ENCODE measurements at regions not wholly inside any gene's neighbourhood (a gene's known extent, or its start where the extent isn't known, plus 50 kb on each side); places are given as distances from the start of the nearest gene placed in this dataset.

DNA sequence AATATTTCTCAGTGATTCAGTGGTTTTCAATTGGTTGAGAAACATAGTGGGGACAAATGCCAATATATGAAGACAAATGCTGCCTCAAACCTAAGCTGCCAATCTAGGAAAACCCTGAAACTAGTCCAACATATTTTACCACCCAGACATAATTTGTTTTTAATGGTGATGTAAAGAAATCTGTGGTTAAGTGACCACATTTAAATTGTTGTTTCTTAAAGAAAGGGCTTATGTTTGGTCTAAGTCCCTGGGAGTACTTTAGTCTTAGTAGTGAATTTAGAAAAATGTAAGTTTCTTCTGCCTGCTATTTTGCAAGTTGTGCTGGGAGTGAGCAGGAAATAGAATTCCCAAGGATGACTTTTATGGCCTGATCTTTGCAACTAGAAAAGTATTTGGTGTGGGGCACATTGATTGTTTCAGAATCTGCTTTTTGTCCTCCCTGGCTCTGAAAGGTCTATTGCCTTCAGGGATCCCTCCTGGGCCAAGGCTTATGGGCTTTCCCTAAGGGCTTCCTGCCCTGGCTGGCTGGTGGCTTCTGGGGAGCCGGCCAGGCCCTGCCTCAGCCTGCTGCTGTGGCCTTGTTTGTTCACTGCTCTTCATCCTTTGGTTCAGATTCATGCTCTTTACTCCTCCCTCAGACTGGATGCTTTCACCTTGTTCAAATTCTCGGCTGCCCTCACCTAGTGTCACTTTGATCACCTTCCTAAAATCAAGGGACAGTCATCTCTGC is 169.8 kb upstream of the JADE1 start:
- DNase-seq (ENCODE audit: extremely low spot score, unreplicated experiment) = no peak
- peaks cover 24% of the 10 kb centered on the region for H3K4me1 Mint-ChIP-seq (ENCODE audit: unreplicated experiment)

DNA sequence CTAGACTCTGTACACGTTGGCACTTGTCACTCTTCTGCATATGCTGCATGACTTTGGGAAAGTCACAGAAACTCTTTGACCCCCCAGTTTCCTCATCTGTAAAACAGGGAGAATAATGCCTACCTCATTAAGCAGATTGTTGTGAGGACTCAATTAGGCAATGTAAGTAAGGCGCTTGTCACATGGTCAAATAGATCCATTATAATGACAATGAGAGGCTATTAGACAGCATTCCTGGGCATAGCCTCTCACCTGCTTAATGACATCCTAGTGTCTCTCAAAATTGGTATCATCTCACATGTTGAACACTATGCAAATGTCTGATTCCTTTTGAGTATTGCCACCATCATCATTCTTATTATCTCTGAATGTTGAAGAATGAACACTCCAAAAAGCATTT is 172.6 kb upstream of the JADE1 start:
- H3K27me3 Mint-ChIP-seq (ENCODE audit: unreplicated experiment) = no peaks in the 10 kb centered on the region
- H3K4me1 Mint-ChIP-seq (ENCODE audit: unreplicated experiment) = peaks cover 24% of the 10 kb centered on the region
- DNase-seq (ENCODE audit: extremely low spot score, unreplicated experiment) = no peak
- TF ChIP-seq, protein P1, sequence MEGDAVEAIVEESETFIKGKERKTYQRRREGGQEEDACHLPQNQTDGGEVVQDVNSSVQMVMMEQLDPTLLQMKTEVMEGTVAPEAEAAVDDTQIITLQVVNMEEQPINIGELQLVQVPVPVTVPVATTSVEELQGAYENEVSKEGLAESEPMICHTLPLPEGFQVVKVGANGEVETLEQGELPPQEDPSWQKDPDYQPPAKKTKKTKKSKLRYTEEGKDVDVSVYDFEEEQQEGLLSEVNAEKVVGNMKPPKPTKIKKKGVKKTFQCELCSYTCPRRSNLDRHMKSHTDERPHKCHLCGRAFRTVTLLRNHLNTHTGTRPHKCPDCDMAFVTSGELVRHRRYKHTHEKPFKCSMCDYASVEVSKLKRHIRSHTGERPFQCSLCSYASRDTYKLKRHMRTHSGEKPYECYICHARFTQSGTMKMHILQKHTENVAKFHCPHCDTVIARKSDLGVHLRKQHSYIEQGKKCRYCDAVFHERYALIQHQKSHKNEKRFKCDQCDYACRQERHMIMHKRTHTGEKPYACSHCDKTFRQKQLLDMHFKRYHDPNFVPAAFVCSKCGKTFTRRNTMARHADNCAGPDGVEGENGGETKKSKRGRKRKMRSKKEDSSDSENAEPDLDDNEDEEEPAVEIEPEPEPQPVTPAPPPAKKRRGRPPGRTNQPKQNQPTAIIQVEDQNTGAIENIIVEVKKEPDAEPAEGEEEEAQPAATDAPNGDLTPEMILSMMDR (IDR thresholded peaks at IDR 0.05) = no peak
- no peak overlapping the region for H3K4me3 Mint-ChIP-seq (ENCODE audit: unreplicated experiment)
- H3K9me3 Mint-ChIP-seq (ENCODE audit: unreplicated experiment) = no peaks in the 10 kb centered on the region
- no peak overlapping the region for H3K27ac Mint-ChIP-seq (ENCODE audit: unreplicated experiment)
- H3K36me3 Mint-ChIP-seq (ENCODE audit: unreplicated experiment) = no peaks in the 10 kb centered on the region

More for the DNA sequence above, 169.8 kb upstream of the JADE1 start:
- H3K4me3 Mint-ChIP-seq (ENCODE audit: unreplicated experiment) = no peak overlapping the region
- TF ChIP-seq, protein P1 (IDR thresholded peaks at IDR 0.05) = no peak
- no peaks in the 10 kb centered on the region for H3K27me3 Mint-ChIP-seq (ENCODE audit: unreplicated experiment)
- H3K9me3 Mint-ChIP-seq (ENCODE audit: unreplicated experiment) = no peaks in the 10 kb centered on the region
- no peaks in the 10 kb centered on the region for H3K36me3 Mint-ChIP-seq (ENCODE audit: unreplicated experiment)
- peak overlapping the region; percentile 58 for H3K27ac Mint-ChIP-seq (ENCODE audit: unreplicated experiment)

DNA sequence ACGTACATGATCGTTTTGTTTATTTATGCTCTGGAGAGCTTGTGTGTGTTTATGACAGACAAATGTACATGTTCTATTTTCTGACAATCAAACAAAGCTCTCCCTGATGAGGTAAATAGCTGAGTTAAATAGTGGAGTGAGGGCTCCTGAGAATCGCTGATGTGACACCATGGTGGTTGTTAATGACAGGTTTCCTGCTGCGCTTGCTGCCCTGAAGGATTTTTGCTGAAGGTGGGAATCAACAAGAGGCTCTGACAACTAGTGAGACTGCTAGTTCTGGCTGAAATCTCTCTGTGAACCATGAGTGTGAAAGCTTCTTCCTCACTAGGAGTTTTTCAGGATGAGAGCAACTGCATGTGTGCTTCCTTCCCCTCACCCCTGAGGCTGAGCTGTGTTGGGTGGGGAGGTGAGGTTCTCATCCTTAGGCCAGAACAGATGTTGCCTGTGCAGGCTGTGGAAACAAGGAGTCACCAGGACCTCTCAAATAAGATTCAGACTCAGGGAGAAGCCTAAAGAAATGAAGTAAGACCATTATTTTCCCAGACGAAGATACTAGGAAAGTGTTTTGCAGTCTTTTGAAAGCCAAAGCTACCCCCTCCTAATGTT is 173.4 kb upstream of the JADE1 start:
- Mint-ChIP-seq H3K36me3 (ENCODE audit: unreplicated experiment) (no peaks in the 10 kb centered on the region), H3K4me1 (ENCODE audit: unreplicated experiment) (peaks cover 24% of the 10 kb centered on the region), H3K27ac (ENCODE audit: unreplicated experiment) (no peak overlapping the region), H3K4me3 (ENCODE audit: unreplicated experiment) (no peak overlapping the region), H3K27me3 (ENCODE audit: unreplicated experiment) (no peaks in the 10 kb centered on the region), H3K9me3 (ENCODE audit: unreplicated experiment) (no peaks in the 10 kb centered on the region)
- DNase-seq (ENCODE audit: extremely low spot score, unreplicated experiment) = no peak
- TF ChIP-seq, protein P1 (IDR thresholded peaks at IDR 0.05) = no peak

DNA sequence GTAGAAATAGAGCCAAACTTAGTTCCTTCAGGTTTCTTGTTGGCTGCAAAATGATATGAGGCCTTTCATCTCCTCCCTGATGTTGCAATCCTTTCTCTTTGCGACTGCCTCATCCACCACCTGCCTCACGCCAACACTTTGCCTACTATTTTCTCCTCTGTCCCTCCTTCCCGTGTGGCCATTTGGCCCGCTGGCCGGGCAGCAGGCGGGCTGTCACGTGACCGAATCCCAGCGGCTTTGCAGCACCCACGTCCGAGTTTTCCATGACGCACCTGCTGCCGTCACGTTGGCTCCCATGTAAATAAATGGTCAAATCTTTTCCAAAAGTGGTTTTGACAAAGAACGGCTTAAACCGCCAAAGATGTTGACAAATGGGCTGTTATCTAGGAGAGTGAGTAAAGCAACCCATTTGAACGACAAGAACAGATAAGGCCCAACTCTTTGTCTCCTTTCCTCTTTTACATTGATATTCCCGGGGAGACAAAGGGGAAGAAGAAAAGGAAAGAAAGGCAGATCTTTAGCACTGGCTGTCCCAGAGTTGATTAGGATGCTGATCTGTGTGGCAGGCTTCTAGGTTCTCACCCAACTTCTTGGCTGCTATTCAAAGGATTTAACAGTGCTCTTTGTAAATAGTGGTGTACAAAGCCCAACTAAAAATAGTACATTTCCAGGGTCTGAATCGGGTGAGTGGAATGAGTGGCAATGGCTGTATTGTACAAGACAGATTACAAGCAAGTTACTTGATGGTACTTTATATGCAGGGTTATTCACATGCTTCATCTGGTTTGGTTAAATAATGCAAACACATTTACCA is 174.2 kb upstream of the JADE1 start:
- Mint-ChIP-seq H3K27ac (ENCODE audit: unreplicated experiment) (peak overlapping the region; percentile 49), H3K27me3 (ENCODE audit: unreplicated experiment) (no peaks in the 10 kb centered on the region), H3K4me3 (ENCODE audit: unreplicated experiment) (no peak overlapping the region), H3K36me3 (ENCODE audit: unreplicated experiment) (no peaks in the 10 kb centered on the region), H3K9me3 (ENCODE audit: unreplicated experiment) (no peaks in the 10 kb centered on the region), H3K4me1 (ENCODE audit: unreplicated experiment) (peaks cover 24% of the 10 kb centered on the region)
- DNase-seq (ENCODE audit: extremely low spot score, unreplicated experiment) = no peak
- TF ChIP-seq, protein P1 (IDR thresholded peaks at IDR 0.05) = no peak

DNA sequence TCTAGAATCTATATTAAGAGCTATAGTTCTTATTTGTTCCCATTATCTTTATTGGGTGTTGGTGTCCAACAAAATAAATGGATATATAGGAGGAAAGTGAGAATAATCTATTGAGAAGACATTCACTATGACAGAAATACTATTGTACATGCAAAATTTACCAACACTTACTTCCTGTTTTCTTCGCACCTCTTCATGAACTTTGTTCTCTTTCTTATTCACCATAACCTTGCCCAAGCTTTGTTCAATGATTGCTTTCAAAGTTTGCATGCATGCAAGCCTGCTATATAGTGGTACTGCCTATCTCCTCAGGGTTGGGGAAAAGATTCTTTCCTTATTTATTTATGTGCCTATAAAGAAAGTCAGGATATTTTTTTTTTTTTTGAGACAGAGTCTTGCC is 176.4 kb upstream of the JADE1 start:
- H3K9me3 Mint-ChIP-seq (ENCODE audit: unreplicated experiment) = no peaks in the 10 kb centered on the region
- no peak for DNase-seq (ENCODE audit: extremely low spot score, unreplicated experiment)
- no peak overlapping the region for H3K27ac Mint-ChIP-seq (ENCODE audit: unreplicated experiment)
- H3K4me1 Mint-ChIP-seq (ENCODE audit: unreplicated experiment) = peaks cover 10% of the 10 kb centered on the region
- peaks cover 1% of the 10 kb centered on the region for H3K27me3 Mint-ChIP-seq (ENCODE audit: unreplicated experiment)
- no peaks in the 10 kb centered on the region for H3K36me3 Mint-ChIP-seq (ENCODE audit: unreplicated experiment)
- TF ChIP-seq, protein P1 (IDR thresholded peaks at IDR 0.05) = no peak
- H3K4me3 Mint-ChIP-seq (ENCODE audit: unreplicated experiment) = no peak overlapping the region
